ENCODE measurements at regions not wholly inside any gene's neighbourhood (a gene's known extent, or its start where the extent isn't known, plus 50 kb on each side); places are given as distances from the start of the nearest gene placed in this dataset.

- no peak for TF ChIP-seq CTCF (IDR thresholded peaks at IDR 0.05)
- no peak for TF ChIP-seq POLR2A (IDR thresholded peaks at IDR 0.05)
- no peak for TF ChIP-seq POLR2AphosphoS5 (IDR thresholded peaks at IDR 0.05)
These were observed 192.6 kb upstream of the SERP2 start for GRCh38 chr13:44180876-44181536.

All from transverse colon (tissue), 4 donors.